ENCODE measurements at regions not wholly inside any gene's neighbourhood (a gene's known extent, or its start where the extent isn't known, plus 50 kb on each side); places are given as distances from the start of the nearest gene placed in this dataset.
A peak's percentile ranks its signal among the peaks of the same experiment; 100 is the strongest.

DNA sequence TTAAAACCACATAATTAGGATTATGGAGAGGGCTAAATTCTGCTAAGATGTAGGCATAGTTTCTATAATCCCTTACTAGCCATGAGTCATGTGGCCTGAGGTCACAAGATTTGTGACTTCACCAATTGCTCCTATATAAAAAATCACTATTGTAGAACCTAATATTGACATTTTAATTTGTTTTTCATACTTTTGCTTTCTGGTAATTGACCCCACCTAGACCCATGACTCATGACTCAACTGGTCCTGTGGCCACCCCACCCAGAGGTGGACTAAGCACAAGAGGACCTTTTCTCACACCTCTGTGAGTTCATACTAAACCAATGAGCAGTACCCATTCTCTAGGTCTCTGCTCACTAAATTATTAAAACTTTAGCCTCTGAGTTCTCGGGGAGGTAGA, 1567.5 kb upstream of the LRRTM1 start:
- H3K9me3 ChIP-seq (ENCODE audit: low read length): no peaks in the 10 kb centered on the region
- ChIA-PET CTCF (no interaction called here), POLR2A (ENCODE audit: unreplicated experiment) (no interaction called here)
- H3K4me3 ChIP-seq (ENCODE audit: low read length): no peak overlapping the region
- no peaks in the 10 kb centered on the region for H3K4me1 ChIP-seq (ENCODE audit: insufficient read depth, low read length)
- intact Hi-C loops (cut with micrococcal nuclease): no loop called here
- H3F3A ChIP-seq (ENCODE audit: low read length, unreplicated experiment): no peaks in the 10 kb centered on the region
- no peak overlapping the region for H3K9ac ChIP-seq (ENCODE audit: low read length)
- no TSS peak for BruUV-seq (replicated peaks)
- no peaks in the 10 kb centered on the region for H3K79me2 ChIP-seq (ENCODE audit: low read length)
- no peak overlapping the region for H3K27ac ChIP-seq (ENCODE audit: low read length)
- ATAC-seq (no peak), DNase-seq (peak; percentile 22)
- no peaks in the 10 kb centered on the region for H3K27me3 ChIP-seq (ENCODE audit: low read length)
- H4K20me1 ChIP-seq (ENCODE audit: low read length): no peaks in the 10 kb centered on the region
- no peak overlapping the region for H3K4me2 ChIP-seq (ENCODE audit: low read length)
- no peak overlapping the region for H2AFZ ChIP-seq (ENCODE audit: low read length)
- H3K36me3 ChIP-seq (ENCODE audit: low read depth, low read length): no peaks in the 10 kb centered on the region
- no peaks in the 10 kb centered on the region for H3K9me2 ChIP-seq (replicated peaks; ENCODE audit: low read length)
- TF ChIP-seq, protein P1, sequence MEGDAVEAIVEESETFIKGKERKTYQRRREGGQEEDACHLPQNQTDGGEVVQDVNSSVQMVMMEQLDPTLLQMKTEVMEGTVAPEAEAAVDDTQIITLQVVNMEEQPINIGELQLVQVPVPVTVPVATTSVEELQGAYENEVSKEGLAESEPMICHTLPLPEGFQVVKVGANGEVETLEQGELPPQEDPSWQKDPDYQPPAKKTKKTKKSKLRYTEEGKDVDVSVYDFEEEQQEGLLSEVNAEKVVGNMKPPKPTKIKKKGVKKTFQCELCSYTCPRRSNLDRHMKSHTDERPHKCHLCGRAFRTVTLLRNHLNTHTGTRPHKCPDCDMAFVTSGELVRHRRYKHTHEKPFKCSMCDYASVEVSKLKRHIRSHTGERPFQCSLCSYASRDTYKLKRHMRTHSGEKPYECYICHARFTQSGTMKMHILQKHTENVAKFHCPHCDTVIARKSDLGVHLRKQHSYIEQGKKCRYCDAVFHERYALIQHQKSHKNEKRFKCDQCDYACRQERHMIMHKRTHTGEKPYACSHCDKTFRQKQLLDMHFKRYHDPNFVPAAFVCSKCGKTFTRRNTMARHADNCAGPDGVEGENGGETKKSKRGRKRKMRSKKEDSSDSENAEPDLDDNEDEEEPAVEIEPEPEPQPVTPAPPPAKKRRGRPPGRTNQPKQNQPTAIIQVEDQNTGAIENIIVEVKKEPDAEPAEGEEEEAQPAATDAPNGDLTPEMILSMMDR (conservative IDR thresholded peaks at IDR 0.05; ENCODE audit: low read depth, low read length): no peak
- no peak for TF ChIP-seq EZH2phosphoT487 (IDR thresholded peaks at IDR 0.05; ENCODE audit: borderline replicate concordance, low read length)
- TF ChIP-seq EZH2 (IDR thresholded peaks at IDR 0.05; ENCODE audit: low read length, unreplicated experiment): no peak

DNA sequence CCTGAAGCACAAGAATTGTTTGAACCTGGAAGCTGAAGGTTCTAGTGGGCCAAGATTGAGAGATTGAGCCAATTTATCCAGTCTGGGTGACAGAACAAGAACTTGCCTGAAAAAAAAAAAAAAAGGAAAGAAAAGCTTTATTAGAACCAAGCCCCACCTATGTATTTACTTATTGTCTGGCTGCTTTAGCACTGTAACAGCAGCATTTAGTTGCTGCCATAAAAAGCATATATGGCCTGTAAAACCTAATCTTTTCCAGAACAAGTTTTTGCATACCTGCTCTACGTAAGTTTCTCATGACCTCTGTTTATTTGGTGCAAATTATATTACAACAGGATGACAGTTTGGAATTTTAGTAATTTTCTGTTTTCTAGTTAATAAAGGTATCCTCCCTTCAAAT, 1565.6 kb upstream of the LRRTM1 start:
- ChIA-PET POLR2A (ENCODE audit: unreplicated experiment) (no interaction called here), CTCF (no interaction called here)
- Histone ChIP-seq H3K27me3 (ENCODE audit: low read length) (no peaks in the 10 kb centered on the region), H3K4me1 (ENCODE audit: insufficient read depth, low read length) (no peaks in the 10 kb centered on the region), H2AFZ (ENCODE audit: low read length) (no peak overlapping the region), H3K9ac (ENCODE audit: low read length) (no peak overlapping the region), H3F3A (ENCODE audit: low read length, unreplicated experiment) (no peaks in the 10 kb centered on the region), H3K79me2 (ENCODE audit: low read length) (no peaks in the 10 kb centered on the region), H3K9me3 (ENCODE audit: low read length) (no peaks in the 10 kb centered on the region), H3K4me2 (ENCODE audit: low read length) (no peak overlapping the region), H3K27ac (ENCODE audit: low read length) (no peak overlapping the region), H3K9me2 (replicated peaks; ENCODE audit: low read length) (no peaks in the 10 kb centered on the region), H3K4me3 (ENCODE audit: low read length) (no peak overlapping the region), H3K36me3 (ENCODE audit: low read depth, low read length) (no peaks in the 10 kb centered on the region), H4K20me1 (ENCODE audit: low read length) (no peaks in the 10 kb centered on the region)
- intact Hi-C loops (cut with micrococcal nuclease): no loop called here
- no peak for DNase-seq
- no peak for ATAC-seq
- BruUV-seq (replicated peaks): no TSS peak
- no peak for TF ChIP-seq EZH2phosphoT487 (IDR thresholded peaks at IDR 0.05; ENCODE audit: borderline replicate concordance, low read length)
- no peak for TF ChIP-seq EZH2 (IDR thresholded peaks at IDR 0.05; ENCODE audit: low read length, unreplicated experiment)
- TF ChIP-seq, protein P1 (conservative IDR thresholded peaks at IDR 0.05; ENCODE audit: low read depth, low read length): no peak

DNA sequence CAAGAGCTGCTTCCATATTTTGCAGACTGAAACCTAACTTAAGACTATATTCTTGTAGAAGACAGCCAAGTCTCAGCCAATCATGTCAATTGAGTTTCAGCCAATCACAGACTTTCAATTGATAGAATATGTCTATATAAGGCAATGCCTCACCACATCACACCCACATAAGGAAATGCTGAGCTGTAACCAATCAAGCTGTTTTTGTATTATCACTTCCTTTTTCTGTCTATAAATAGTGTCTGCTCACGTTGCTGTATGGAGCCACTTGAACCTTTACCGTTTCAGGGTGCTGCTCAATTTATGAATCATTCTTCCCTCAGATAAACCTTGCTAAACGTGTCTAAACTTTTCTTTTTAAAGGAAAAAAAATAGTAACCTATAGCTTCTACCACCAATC, 1554.4 kb upstream of the LRRTM1 start:
- TF ChIP-seq EZH2 (IDR thresholded peaks at IDR 0.05; ENCODE audit: low read length, unreplicated experiment): no peak
- TF ChIP-seq, protein P1 (conservative IDR thresholded peaks at IDR 0.05; ENCODE audit: low read depth, low read length): no peak
- no peak for TF ChIP-seq EZH2phosphoT487 (IDR thresholded peaks at IDR 0.05; ENCODE audit: borderline replicate concordance, low read length)
- Histone ChIP-seq H3K9me3 (ENCODE audit: low read length) (no peaks in the 10 kb centered on the region), H3F3A (ENCODE audit: low read length, unreplicated experiment) (no peaks in the 10 kb centered on the region), H3K4me2 (ENCODE audit: low read length) (no peak overlapping the region), H3K4me3 (ENCODE audit: low read length) (no peak overlapping the region), H3K9me2 (replicated peaks; ENCODE audit: low read length) (no peaks in the 10 kb centered on the region), H3K4me1 (ENCODE audit: insufficient read depth, low read length) (no peaks in the 10 kb centered on the region; the same call in 1 of the 2 replicates), H4K20me1 (ENCODE audit: low read length) (no peaks in the 10 kb centered on the region), H3K79me2 (ENCODE audit: low read length) (no peaks in the 10 kb centered on the region), H3K27me3 (ENCODE audit: low read length) (no peaks in the 10 kb centered on the region), H3K36me3 (ENCODE audit: low read depth, low read length) (no peaks in the 10 kb centered on the region), H3K9ac (ENCODE audit: low read length) (no peak overlapping the region), H3K27ac (ENCODE audit: low read length) (no peak overlapping the region), H2AFZ (ENCODE audit: low read length) (no peak overlapping the region)
- POLR2A ChIA-PET (ENCODE audit: unreplicated experiment): no interaction called here
- ATAC-seq (no peak), DNase-seq (no peak)
- no TSS peak for BruUV-seq (replicated peaks)
- CTCF ChIA-PET: no interaction called here
- intact Hi-C loops (cut with micrococcal nuclease): no loop called here
